AG09319 (cell line): ENCODE measurements at regions not wholly inside any gene's neighbourhood (a gene's known extent, or its start where the extent isn't known, plus 50 kb on each side); places are given as distances from the start of the nearest gene placed in this dataset.
"Not testable (repeated sequence)": the region's sequence is repeated elsewhere in the genome, so short reads cannot be mapped to it uniquely, and the experiment has no call there.

Experiments
- DNase-seq: peaks from one replicate; pipeline ENCODE4 v3.0.0-alpha.2; 2010; ENCODE audit warnings: low read depth; ENCODE audit errors: extremely low read depth
- TF ChIP-seq, protein P1 (sequence below): IDR thresholded peaks from 2 replicates; pipeline ENCODE4 v1.5.1; 2011; ENCODE audit warnings: low read depth, mild to moderate bottlenecking, inconsistent platforms, low read length, moderate library complexity

DNA sequence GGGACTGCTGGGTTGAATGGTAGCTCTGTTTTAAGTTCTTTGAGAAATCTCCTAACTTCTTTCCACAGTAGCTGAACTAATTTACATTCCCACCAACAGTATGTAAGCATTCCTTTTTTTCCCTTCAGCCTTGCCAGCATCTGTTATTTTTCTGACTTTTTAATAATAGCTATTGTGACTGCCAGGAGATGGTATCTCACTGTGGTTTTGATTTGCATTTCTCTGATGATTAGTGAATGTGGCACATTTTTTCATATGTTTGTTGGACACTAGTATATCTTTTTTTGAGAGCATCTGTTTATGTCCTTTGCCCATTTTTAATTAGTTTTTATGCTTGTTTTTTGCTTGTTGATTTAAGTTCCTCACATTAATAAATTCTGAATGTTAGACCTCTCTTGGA lies 990.8 kb downstream of the GATA3 start:
- no peak for DNase-seq
- TF ChIP-seq, protein P1, sequence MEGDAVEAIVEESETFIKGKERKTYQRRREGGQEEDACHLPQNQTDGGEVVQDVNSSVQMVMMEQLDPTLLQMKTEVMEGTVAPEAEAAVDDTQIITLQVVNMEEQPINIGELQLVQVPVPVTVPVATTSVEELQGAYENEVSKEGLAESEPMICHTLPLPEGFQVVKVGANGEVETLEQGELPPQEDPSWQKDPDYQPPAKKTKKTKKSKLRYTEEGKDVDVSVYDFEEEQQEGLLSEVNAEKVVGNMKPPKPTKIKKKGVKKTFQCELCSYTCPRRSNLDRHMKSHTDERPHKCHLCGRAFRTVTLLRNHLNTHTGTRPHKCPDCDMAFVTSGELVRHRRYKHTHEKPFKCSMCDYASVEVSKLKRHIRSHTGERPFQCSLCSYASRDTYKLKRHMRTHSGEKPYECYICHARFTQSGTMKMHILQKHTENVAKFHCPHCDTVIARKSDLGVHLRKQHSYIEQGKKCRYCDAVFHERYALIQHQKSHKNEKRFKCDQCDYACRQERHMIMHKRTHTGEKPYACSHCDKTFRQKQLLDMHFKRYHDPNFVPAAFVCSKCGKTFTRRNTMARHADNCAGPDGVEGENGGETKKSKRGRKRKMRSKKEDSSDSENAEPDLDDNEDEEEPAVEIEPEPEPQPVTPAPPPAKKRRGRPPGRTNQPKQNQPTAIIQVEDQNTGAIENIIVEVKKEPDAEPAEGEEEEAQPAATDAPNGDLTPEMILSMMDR: no peak

DNA sequence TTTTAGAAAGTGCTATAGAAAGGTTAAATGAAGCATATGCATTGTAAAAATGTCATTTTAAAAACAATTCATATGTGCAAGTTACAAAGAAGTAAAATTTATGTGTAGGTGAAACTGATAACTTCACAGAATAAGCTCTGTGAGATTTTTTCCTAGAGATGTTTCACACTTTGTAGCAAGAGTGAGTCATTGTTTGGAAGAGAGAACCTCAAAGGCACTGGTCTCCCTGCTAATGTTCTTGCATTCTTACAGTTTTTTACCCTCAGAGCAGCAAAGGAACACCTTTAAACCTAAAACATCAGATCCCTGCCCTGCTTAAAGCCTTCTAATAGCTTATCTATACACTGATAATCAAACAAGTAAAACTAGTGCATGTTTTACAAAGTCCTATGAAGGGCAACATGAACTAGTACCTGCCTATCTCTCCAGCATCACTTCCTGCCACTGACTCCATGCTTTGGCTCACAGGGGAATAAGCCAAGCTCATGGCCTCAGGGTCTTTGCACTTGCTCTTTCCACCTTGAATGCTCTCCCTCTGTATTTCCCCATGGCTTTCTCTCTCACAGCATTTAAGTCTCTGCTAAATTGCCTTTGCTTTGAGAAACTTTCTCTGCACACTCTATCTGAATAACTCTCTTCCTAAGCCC lies 997.0 kb downstream of the GATA3 start:
- DNase-seq: no peak
- TF ChIP-seq, protein P1: no peak

DNA sequence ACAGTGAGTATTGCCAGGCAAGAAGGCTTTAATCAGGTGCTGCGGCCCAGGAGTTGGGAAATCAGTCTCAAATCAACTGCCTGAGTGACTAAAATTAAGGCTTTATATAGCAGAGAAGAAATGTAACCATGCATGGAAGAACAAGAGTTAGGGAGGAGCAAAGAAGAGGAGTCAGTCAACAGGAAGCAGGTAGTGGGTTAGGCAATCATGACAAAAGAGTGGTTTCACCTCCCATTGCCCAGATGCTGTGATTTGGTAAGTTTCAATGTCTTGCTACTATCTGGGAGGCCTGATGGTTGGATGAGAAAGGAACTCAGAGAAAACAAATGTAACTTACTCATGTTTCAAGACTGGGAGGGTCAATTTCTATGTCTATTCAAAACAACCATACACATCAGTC lies 998.3 kb downstream of the GATA3 start:
- no peak for DNase-seq
- TF ChIP-seq, protein P1: no peak

DNA sequence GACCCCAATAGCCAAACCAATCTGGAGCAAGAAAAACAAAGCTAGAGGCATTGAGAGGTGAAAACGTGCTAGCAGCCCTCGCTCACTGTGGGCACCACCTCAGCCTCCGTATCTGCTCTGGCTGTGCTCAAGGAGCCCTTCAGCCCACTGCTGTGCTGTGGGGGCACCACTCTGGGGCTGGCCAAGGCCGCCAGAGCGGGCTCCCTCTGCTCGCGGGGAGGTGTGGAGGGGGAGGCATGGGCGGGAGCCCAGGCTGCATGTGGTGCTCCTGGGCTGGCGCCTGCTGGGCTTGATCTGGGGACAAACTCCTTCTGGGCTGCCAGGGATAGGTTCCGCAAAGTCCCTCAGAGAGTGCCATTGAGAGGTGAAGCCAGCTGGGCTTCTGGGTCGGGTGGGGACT lies 1002.0 kb downstream of the GATA3 start:
- TF ChIP-seq, protein P1: no peak
- no peak for DNase-seq

GRCh38 chr10:9057293-9057692 lies 1002.8 kb downstream of the GATA3 start:
- DNase-seq: not testable (repeated sequence)

GRCh38 chr10:9060314-9060713 lies 1005.8 kb downstream of the GATA3 start:
- TF ChIP-seq, protein P1: no peak
- no peak for DNase-seq

- DNase-seq: no peak
- TF ChIP-seq, protein P1: no peak
Measured at GRCh38 chr10:9061871-9062270, 1007.4 kb downstream of the GATA3 start.

DNA sequence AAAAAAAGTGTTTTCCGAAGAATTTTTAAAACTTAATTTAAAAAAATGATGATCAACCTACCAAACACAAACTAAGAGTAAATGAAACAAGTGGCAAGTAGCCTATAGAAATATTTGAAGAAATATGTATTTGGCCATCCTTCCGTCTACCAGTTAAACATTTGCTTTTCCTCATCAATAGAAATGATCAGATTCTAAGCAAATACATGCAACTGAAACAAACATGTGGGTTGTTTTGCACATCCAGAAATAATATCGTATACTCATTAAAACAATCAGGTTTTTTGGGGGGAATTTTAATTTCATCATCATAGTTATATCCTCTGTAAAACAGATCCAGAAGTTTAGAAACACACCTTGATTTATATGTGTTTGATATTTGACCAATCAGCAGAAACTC lies 1011.7 kb downstream of the GATA3 start:
- DNase-seq: no peak
- TF ChIP-seq, protein P1: no peak
